ENCODE measurements at regions not wholly inside any gene's neighbourhood (a gene's known extent, or its start where the extent isn't known, plus 50 kb on each side); places are given as distances from the start of the nearest gene placed in this dataset.

- TF ChIP-seq ELF4 (IDR thresholded peaks at IDR 0.05) (no peak), L3MBTL2 (conservative IDR thresholded peaks at IDR 0.05) (no peak), CTBP1 (IDR thresholded peaks at IDR 0.05; ENCODE audit: borderline replicate concordance) (no peak), LEF1 (IDR thresholded peaks at IDR 0.05; ENCODE audit: borderline replicate concordance) (no peak), FOXK2 (IDR thresholded peaks at IDR 0.05) (no peak), SP1 (IDR thresholded peaks at IDR 0.05) (no peak), FOXA1 (IDR thresholded peaks at IDR 0.05) (no peak), ZNF384 (IDR thresholded peaks at IDR 0.05) (no peak), PKNOX1 (IDR thresholded peaks at IDR 0.05) (no peak), SUZ12 (IDR thresholded peaks at IDR 0.05) (no peak)
Observed at GRCh38 chr7:22651036-22651435, 76.0 kb upstream of the IL6 start.

Measured in HEK293T (cell line).